Caco-2 (cell line): ENCODE measurements at regions not wholly inside any gene's neighbourhood (a gene's known extent, or its start where the extent isn't known, plus 50 kb on each side); places are given as distances from the start of the nearest gene placed in this dataset.

ENCODE experiments used
- BruUV-seq: library from RNA; stranded (reverse); fragments of 400-500 nt; replicated peaks from 2 replicates; lab custom pipeline; 2021; lab: Mats Ljungman, UMichigan
- CTCF ChIA-PET: fragments of 300-600 bp; sonication (Branson Sonifier 250); formaldehyde crosslinking; loops from one replicate; lab custom pipeline; 2022; ENCODE audit warnings: antibody characterized with exemption; lab: Charles Lee
- POLR2A ChIA-PET: fragments of 300-600 bp; sonication (Branson Sonifier 250); formaldehyde crosslinking; loops from one replicate; lab custom pipeline; 2022; ENCODE audit warnings: antibody characterized with exemption; lab: Charles Lee
- DNase-seq, 2 experiments: peaks; one replicate each; pipeline versions ENCODE4 v3.0.0 to v3.0.0-alpha.2; 2020 to 2022
- H3K27me3 ChIP-seq: replicated peaks from 2 replicates; pipeline ENCODE4 v1.6.0; 2011; ENCODE audit warnings: low read length; ENCODE audit not compliant: control insufficient read depth, insufficient read depth
- H3K36me3 ChIP-seq: 2 replicates; pipeline ENCODE4 v1.5.1; 2011; ENCODE audit warnings: low read length; ENCODE audit not compliant: control insufficient read depth, insufficient read depth
- H3K4me1 ChIP-seq: fragments of 250-450 bp; sonication (Bioruptor Pico); 2 replicates; pipeline ENCODE4 v1.5.1; 2020; ENCODE audit warnings: mild to moderate bottlenecking
- H3K4me3 ChIP-seq: 2 replicates; pipeline ENCODE4 v1.5.1; 2011; ENCODE audit warnings: low read depth, mild to moderate bottlenecking, control low read depth, low read length
- H3K9me3 ChIP-seq: fragments of 250-450 bp; sonication (Bioruptor Pico); 2 replicates; pipeline ENCODE4 v1.5.1; 2020; ENCODE audit warnings: mild to moderate bottlenecking, moderate library complexity
- H3K27ac Mint-ChIP-seq: one replicate; pipeline ENCODE4 v1.8.0; 2022; ENCODE audit warnings: mixed read lengths; ENCODE audit not compliant: unreplicated experiment
- H3K27me3 Mint-ChIP-seq: one replicate; pipeline ENCODE4 v1.8.0; 2022; ENCODE audit warnings: mixed read lengths; ENCODE audit not compliant: insufficient read depth, unreplicated experiment
- H3K36me3 Mint-ChIP-seq: one replicate; pipeline ENCODE4 v1.8.0; 2022; ENCODE audit warnings: mild to moderate bottlenecking, mixed read lengths; ENCODE audit not compliant: insufficient read depth, unreplicated experiment
- H3K4me1 Mint-ChIP-seq: one replicate; pipeline ENCODE4 v1.8.0; 2022; ENCODE audit warnings: low read depth, mixed read lengths; ENCODE audit not compliant: unreplicated experiment
- H3K4me3 Mint-ChIP-seq: one replicate; pipeline ENCODE4 v1.8.0; 2022; ENCODE audit warnings: mild to moderate bottlenecking, moderate library complexity, mixed read lengths; ENCODE audit not compliant: unreplicated experiment
- H3K9me3 Mint-ChIP-seq: one replicate; pipeline ENCODE4 v1.8.0; 2022; ENCODE audit warnings: mixed read lengths; ENCODE audit not compliant: unreplicated experiment
- CTCF ChIP-seq, 2 experiments: fragments of 200-600 bp in 1 of 2; IDR thresholded peaks; 1 replicate in 1 of 2; 2 replicates in 1 of 2; pipeline versions ENCODE4 v1.5.1 to v1.8.0; 2011 to 2022; ENCODE audit warnings: antibody characterized with exemption in 1 of 2, control low read depth in 1 of 2, inconsistent platforms in 1 of 2, low read depth in 1 of 2, low read length in 1 of 2, mild to moderate bottlenecking in 1 of 2, moderate library complexity in 1 of 2; ENCODE audit not compliant: insufficient read depth in 1 of 2, severe bottlenecking in 1 of 2, unreplicated experiment in 1 of 2
- intact Hi-C: fragments of 100-400 bp; cut with micrococcal nuclease; formaldehyde crosslinking; loops from one replicate; pipeline ENCODE4 v1.10.0; 2022; ENCODE audit not compliant: unreplicated experiment

GRCh38 chr7:20931739-20932138 lies 145.1 kb upstream of the SP8 start:
- no peaks in the 10 kb centered on the region; the same call in 1 of the 2 replicates for H3K9me3 ChIP-seq
- Mint-ChIP-seq H3K4me3 (no peak overlapping the region), H3K4me1 (no peaks in the 10 kb centered on the region), H3K36me3 (no peaks in the 10 kb centered on the region), H3K27ac (no peak overlapping the region), H3K9me3 (no peaks in the 10 kb centered on the region), H3K27me3 (no peaks in the 10 kb centered on the region)
- no peak overlapping the region for H3K4me3 ChIP-seq
- no peaks in the 10 kb centered on the region for H3K36me3 ChIP-seq
- ChIA-PET POLR2A (no interaction called here), CTCF (no interaction called here)
- BruUV-seq = no TSS peak
- DNase-seq = no peak
- intact Hi-C loops = no loop called here
- no peak for TF ChIP-seq CTCF (IDR thresholded peaks at IDR 0.05; ENCODE audit: insufficient read depth in 1 of 2, low read depth in 1 of 2, low read length in 1 of 2, severe bottlenecking in 1 of 2, unreplicated experiment in 1 of 2)
- no peaks in the 10 kb centered on the region for H3K4me1 ChIP-seq
- no peaks in the 10 kb centered on the region for H3K27me3 ChIP-seq

GRCh38 chr7:20932785-20933527 lies 146.3 kb upstream of the SP8 start:
- intact Hi-C loops = no loop called here
- Mint-ChIP-seq H3K4me1 (no peaks in the 10 kb centered on the region), H3K36me3 (no peaks in the 10 kb centered on the region), H3K4me3 (no peak overlapping the region), H3K27ac (no peak overlapping the region), H3K9me3 (no peaks in the 10 kb centered on the region), H3K27me3 (no peaks in the 10 kb centered on the region)
- no peak for TF ChIP-seq CTCF (IDR thresholded peaks at IDR 0.05; ENCODE audit: insufficient read depth in 1 of 2, low read depth in 1 of 2, low read length in 1 of 2, severe bottlenecking in 1 of 2, unreplicated experiment in 1 of 2)
- H3K9me3 ChIP-seq = no peaks in the 10 kb centered on the region; the same call in 1 of the 2 replicates
- DNase-seq = no peak
- no peak overlapping the region for H3K4me3 ChIP-seq
- no peaks in the 10 kb centered on the region for H3K36me3 ChIP-seq
- H3K27me3 ChIP-seq = no peaks in the 10 kb centered on the region
- BruUV-seq = no TSS peak
- ChIA-PET POLR2A (no interaction called here), CTCF (no interaction called here)
- no peaks in the 10 kb centered on the region for H3K4me1 ChIP-seq

GRCh38 chr7:20945451-20945850 lies 158.8 kb upstream of the SP8 start:
- Mint-ChIP-seq H3K27me3 (peaks cover 3% of the 10 kb centered on the region), H3K27ac (no peak overlapping the region), H3K36me3 (no peaks in the 10 kb centered on the region), H3K4me3 (no peak overlapping the region), H3K9me3 (peaks cover 10% of the 10 kb centered on the region), H3K4me1 (no peaks in the 10 kb centered on the region)
- Histone ChIP-seq H3K4me3 (no peak overlapping the region), H3K9me3 (no peaks in the 10 kb centered on the region; the same call in 1 of the 2 replicates), H3K27me3 (no peaks in the 10 kb centered on the region), H3K36me3 (no peaks in the 10 kb centered on the region), H3K4me1 (no peaks in the 10 kb centered on the region)
- DNase-seq = no peak
- BruUV-seq = no TSS peak
- intact Hi-C loops = no loop called here
- ChIA-PET CTCF (no interaction called here), POLR2A (no interaction called here)
- TF ChIP-seq CTCF (IDR thresholded peaks at IDR 0.05; ENCODE audit: insufficient read depth in 1 of 2, low read depth in 1 of 2, low read length in 1 of 2, severe bottlenecking in 1 of 2, unreplicated experiment in 1 of 2) = no peak
